ENCODE measurements at regions not wholly inside any gene's neighbourhood (a gene's known extent, or its start where the extent isn't known, plus 50 kb on each side); places are given as distances from the start of the nearest gene placed in this dataset.

DNA sequence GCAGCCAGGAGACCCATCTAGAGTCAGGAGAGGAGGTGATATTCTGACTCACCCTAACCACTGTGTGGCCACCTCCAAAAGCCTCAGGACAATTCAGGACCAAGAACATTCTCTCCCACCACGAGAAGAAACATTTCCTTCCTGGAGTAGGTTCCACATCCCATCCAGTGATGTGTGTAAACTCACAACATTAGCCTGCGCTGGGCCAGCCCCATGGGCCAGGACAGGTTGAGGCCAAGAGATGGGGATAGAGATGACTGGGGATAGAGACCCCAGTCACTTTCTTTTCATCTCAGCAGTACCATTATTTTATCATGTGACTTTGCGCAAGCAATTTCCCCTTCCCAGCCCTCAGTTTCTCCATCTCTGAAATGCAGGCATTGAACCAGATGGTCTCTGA is 126.6 kb upstream of the PTPRT start:
- no peak overlapping the region for H3K4me2 ChIP-seq (ENCODE audit: low read length)
- no peaks in the 10 kb centered on the region for H3K9me2 ChIP-seq (replicated peaks; ENCODE audit: control insufficient read depth, low read length)
- H3K27me3 ChIP-seq (ENCODE audit: control insufficient read depth, low read length) = no peaks in the 10 kb centered on the region
- no peak overlapping the region for H3K4me3 ChIP-seq (ENCODE audit: low read length)
- no peaks in the 10 kb centered on the region for H3K36me3 ChIP-seq (ENCODE audit: control insufficient read depth, low read length)
- TF ChIP-seq, protein P1, sequence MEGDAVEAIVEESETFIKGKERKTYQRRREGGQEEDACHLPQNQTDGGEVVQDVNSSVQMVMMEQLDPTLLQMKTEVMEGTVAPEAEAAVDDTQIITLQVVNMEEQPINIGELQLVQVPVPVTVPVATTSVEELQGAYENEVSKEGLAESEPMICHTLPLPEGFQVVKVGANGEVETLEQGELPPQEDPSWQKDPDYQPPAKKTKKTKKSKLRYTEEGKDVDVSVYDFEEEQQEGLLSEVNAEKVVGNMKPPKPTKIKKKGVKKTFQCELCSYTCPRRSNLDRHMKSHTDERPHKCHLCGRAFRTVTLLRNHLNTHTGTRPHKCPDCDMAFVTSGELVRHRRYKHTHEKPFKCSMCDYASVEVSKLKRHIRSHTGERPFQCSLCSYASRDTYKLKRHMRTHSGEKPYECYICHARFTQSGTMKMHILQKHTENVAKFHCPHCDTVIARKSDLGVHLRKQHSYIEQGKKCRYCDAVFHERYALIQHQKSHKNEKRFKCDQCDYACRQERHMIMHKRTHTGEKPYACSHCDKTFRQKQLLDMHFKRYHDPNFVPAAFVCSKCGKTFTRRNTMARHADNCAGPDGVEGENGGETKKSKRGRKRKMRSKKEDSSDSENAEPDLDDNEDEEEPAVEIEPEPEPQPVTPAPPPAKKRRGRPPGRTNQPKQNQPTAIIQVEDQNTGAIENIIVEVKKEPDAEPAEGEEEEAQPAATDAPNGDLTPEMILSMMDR (IDR thresholded peaks at IDR 0.05; ENCODE audit: low read depth, low read length, poor library complexity, severe bottlenecking) = no peak
- no peak for TF ChIP-seq EZH2phosphoT487 (IDR thresholded peaks at IDR 0.05; ENCODE audit: borderline replicate concordance, low read length)
- H3K79me2 ChIP-seq (ENCODE audit: control insufficient read depth, low read length) = no peaks in the 10 kb centered on the region
- no peaks in the 10 kb centered on the region for H3K9me3 ChIP-seq (ENCODE audit: control insufficient read depth, insufficient read depth, low read length)
- no peaks in the 10 kb centered on the region for H3K4me1 ChIP-seq (ENCODE audit: control insufficient read depth, low read length)
- no peaks in the 10 kb centered on the region for H4K20me1 ChIP-seq (ENCODE audit: control insufficient read depth, insufficient read depth, low read depth, low read length)
- H3K27ac ChIP-seq (ENCODE audit: low read depth, low read length) = no peak overlapping the region
- H3F3A ChIP-seq (ENCODE audit: control insufficient read depth, insufficient read depth) = no peaks in the 10 kb centered on the region

DNA sequence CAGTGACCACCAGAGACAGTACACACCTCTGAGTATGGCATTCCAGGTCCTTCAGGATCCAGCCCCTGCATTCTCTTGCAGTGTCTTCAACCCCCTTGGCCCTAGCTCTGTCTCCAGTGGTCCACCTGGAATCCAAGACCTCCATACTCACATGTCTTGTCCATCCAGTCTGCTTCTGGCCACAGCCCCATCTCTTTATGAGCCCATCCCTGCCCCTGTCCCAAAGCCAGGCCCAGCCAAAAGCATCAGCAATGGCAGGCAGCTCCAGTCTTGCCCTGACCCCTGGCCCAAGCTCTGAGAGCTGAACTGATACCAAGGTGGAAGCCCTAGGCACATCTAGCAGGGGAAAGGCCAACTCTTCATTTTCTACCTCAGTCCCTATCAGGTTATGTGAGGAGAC is 119.6 kb upstream of the PTPRT start:
- H3K4me3 ChIP-seq (ENCODE audit: low read length) = no peak overlapping the region
- TF ChIP-seq EZH2phosphoT487 (IDR thresholded peaks at IDR 0.05; ENCODE audit: borderline replicate concordance, low read length) = no peak
- TF ChIP-seq, protein P1 (IDR thresholded peaks at IDR 0.05; ENCODE audit: low read depth, low read length, poor library complexity, severe bottlenecking) = no peak

DNA sequence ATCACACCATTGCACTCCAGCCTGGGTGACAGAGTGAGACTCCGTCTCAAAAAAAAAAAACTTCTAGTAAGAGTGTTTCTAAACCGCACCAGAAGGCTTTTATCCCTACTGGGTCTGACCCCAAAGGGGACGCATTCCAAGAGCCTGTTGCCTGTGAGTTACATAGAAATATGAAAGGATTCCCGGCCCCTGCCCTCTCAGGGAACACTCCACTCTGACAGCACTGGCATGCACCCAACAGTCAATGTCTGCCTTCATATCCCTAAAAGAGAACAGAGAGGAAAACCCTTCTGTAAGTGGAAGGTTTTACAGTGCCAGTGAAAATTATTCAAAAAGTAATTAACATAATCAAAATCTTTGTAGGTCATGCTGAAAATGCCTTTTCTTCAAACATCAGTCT is 117.1 kb upstream of the PTPRT start:
- H3K36me3 ChIP-seq (ENCODE audit: control insufficient read depth, low read length) = no peaks in the 10 kb centered on the region
- H3K27me3 ChIP-seq (ENCODE audit: control insufficient read depth, low read length) = no peaks in the 10 kb centered on the region
- H3F3A ChIP-seq (ENCODE audit: control insufficient read depth, insufficient read depth) = no peaks in the 10 kb centered on the region
- no peaks in the 10 kb centered on the region for H3K9me3 ChIP-seq (ENCODE audit: control insufficient read depth, insufficient read depth, low read length)
- no peak overlapping the region for H3K4me3 ChIP-seq (ENCODE audit: low read length)
- TF ChIP-seq, protein P1 (IDR thresholded peaks at IDR 0.05; ENCODE audit: low read depth, low read length, poor library complexity, severe bottlenecking) = no peak
- no peak for TF ChIP-seq EZH2phosphoT487 (IDR thresholded peaks at IDR 0.05; ENCODE audit: borderline replicate concordance, low read length)
- no peak overlapping the region for H3K27ac ChIP-seq (ENCODE audit: low read depth, low read length)
- no peaks in the 10 kb centered on the region for H3K9me2 ChIP-seq (replicated peaks; ENCODE audit: control insufficient read depth, low read length)
- no peaks in the 10 kb centered on the region for H4K20me1 ChIP-seq (ENCODE audit: control insufficient read depth, insufficient read depth, low read depth, low read length)
- H3K4me1 ChIP-seq (ENCODE audit: control insufficient read depth, low read length) = no peaks in the 10 kb centered on the region
- no peak overlapping the region for H3K4me2 ChIP-seq (ENCODE audit: low read length)
- no peaks in the 10 kb centered on the region for H3K79me2 ChIP-seq (ENCODE audit: control insufficient read depth, low read length)

More for the DNA sequence above, 119.6 kb upstream of the PTPRT start:
- Histone ChIP-seq H3K27ac (ENCODE audit: low read depth, low read length) (no peak overlapping the region), H3F3A (ENCODE audit: control insufficient read depth, insufficient read depth) (no peaks in the 10 kb centered on the region), H3K9me2 (replicated peaks; ENCODE audit: control insufficient read depth, low read length) (no peaks in the 10 kb centered on the region), H3K4me2 (ENCODE audit: low read length) (no peak overlapping the region), H3K79me2 (ENCODE audit: control insufficient read depth, low read length) (no peaks in the 10 kb centered on the region), H3K9me3 (ENCODE audit: control insufficient read depth, insufficient read depth, low read length) (no peaks in the 10 kb centered on the region), H3K36me3 (ENCODE audit: control insufficient read depth, low read length) (no peaks in the 10 kb centered on the region), H3K4me1 (ENCODE audit: control insufficient read depth, low read length) (no peaks in the 10 kb centered on the region), H3K27me3 (ENCODE audit: control insufficient read depth, low read length) (no peaks in the 10 kb centered on the region), H4K20me1 (ENCODE audit: control insufficient read depth, insufficient read depth, low read depth, low read length) (no peaks in the 10 kb centered on the region)

DNA sequence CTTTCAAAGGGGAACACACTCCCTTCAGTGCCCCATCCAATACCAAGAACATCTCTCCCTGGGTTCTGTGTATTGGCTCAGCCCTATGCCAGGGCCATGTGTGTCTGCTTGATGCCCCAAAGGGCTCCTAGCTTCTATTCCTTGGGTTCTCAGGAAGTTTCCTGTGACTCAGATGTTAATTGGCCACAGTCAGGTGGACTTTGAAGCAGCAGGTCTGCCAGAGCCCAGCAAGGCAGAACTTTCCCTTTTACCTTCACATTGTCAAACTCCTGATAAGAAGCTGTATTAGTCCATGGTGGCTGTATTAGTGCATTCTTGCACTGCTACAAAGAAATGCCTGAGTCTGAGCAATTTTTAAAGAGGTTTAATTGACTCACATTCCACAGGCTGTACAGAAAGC is 116.0 kb upstream of the PTPRT start:
- Histone ChIP-seq H3K27me3 (ENCODE audit: control insufficient read depth, low read length) (no peaks in the 10 kb centered on the region), H3K27ac (ENCODE audit: low read depth, low read length) (no peak overlapping the region), H3K9me2 (replicated peaks; ENCODE audit: control insufficient read depth, low read length) (no peaks in the 10 kb centered on the region), H3K4me2 (ENCODE audit: low read length) (no peak overlapping the region), H3K4me1 (ENCODE audit: control insufficient read depth, low read length) (no peaks in the 10 kb centered on the region), H3K9me3 (ENCODE audit: control insufficient read depth, insufficient read depth, low read length) (no peaks in the 10 kb centered on the region), H3K79me2 (ENCODE audit: control insufficient read depth, low read length) (no peaks in the 10 kb centered on the region), H3F3A (ENCODE audit: control insufficient read depth, insufficient read depth) (no peaks in the 10 kb centered on the region), H3K4me3 (ENCODE audit: low read length) (no peak overlapping the region), H3K36me3 (ENCODE audit: control insufficient read depth, low read length) (no peaks in the 10 kb centered on the region), H4K20me1 (ENCODE audit: control insufficient read depth, insufficient read depth, low read depth, low read length) (no peaks in the 10 kb centered on the region)
- TF ChIP-seq, protein P1 (IDR thresholded peaks at IDR 0.05; ENCODE audit: low read depth, low read length, poor library complexity, severe bottlenecking) = no peak
- TF ChIP-seq EZH2phosphoT487 (IDR thresholded peaks at IDR 0.05; ENCODE audit: borderline replicate concordance, low read length) = no peak
